H9 (cell line): ENCODE measurements at regions not wholly inside any gene's neighbourhood (a gene's known extent, or its start where the extent isn't known, plus 50 kb on each side); places are given as distances from the start of the nearest gene placed in this dataset.

Experiments used
- DNase-seq: peaks from one replicate; pipeline ENCODE4 v3.0.0-alpha.2; 2017
- H2AFZ ChIP-seq: one replicate; pipeline ENCODE4 v1.6.1; 2013; ENCODE audit warnings: mild to moderate bottlenecking, low read length, control low read depth, moderate library complexity
- H2AK5ac ChIP-seq: 2 replicates; pipeline ENCODE4 v1.6.1; 2013; ENCODE audit warnings: low read length, control low read depth, mixed read lengths; ENCODE audit not compliant: insufficient read length
- H2BK120ac ChIP-seq: one replicate; pipeline ENCODE4 v1.6.1; 2013; ENCODE audit warnings: low read depth, mild to moderate bottlenecking, low read length, control low read depth, inconsistent platforms; ENCODE audit not compliant: poor library complexity, severe bottlenecking
- H2BK12ac ChIP-seq: 2 replicates; pipeline ENCODE4 v1.6.1; 2013; ENCODE audit warnings: low read length, control low read depth, mixed read lengths, low read depth; ENCODE audit not compliant: insufficient read length
- H2BK15ac ChIP-seq: 2 replicates; pipeline ENCODE4 v1.6.1; 2013; ENCODE audit warnings: low read depth, low read length, control low read depth
- H2BK20ac ChIP-seq: one replicate; pipeline ENCODE4 v1.6.1; 2013; ENCODE audit warnings: low read depth, mild to moderate bottlenecking, low read length, control low read depth, inconsistent platforms; ENCODE audit not compliant: poor library complexity, severe bottlenecking
- H2BK5ac ChIP-seq: 2 replicates; pipeline ENCODE4 v1.6.1; 2013; ENCODE audit warnings: low read length, control low read depth, mixed read lengths; ENCODE audit not compliant: insufficient read length
- H3K14ac ChIP-seq: 2 replicates; pipeline ENCODE4 v1.6.1; 2013; ENCODE audit warnings: low read length, control low read depth; ENCODE audit not compliant: insufficient read depth
- H3K18ac ChIP-seq: 2 replicates; pipeline ENCODE4 v1.6.1; 2013; ENCODE audit warnings: low read depth, mild to moderate bottlenecking, mixed read lengths, low read length, control low read depth; ENCODE audit not compliant: insufficient read length
- H3K23ac ChIP-seq: 2 replicates; pipeline ENCODE4 v1.6.1; 2013; ENCODE audit warnings: low read length, control low read depth, mixed read lengths, low read depth; ENCODE audit not compliant: insufficient read length
- H3K23me2 ChIP-seq: 2 replicates; pipeline ENCODE4 v1.6.1; 2013; ENCODE audit warnings: low read depth, mild to moderate bottlenecking, mixed read lengths, low read length, control low read depth; ENCODE audit not compliant: insufficient read length, poor library complexity, severe bottlenecking
- H3K27ac ChIP-seq: 2 replicates; pipeline ENCODE4 v1.5.1; 2013; ENCODE audit warnings: low read length, control low read depth, mixed read lengths, low read depth; ENCODE audit not compliant: insufficient read length
- H3K27me3 ChIP-seq: 2 replicates; pipeline ENCODE4 v1.6.1; 2013; ENCODE audit warnings: low read length, control low read depth, inconsistent platforms; ENCODE audit not compliant: insufficient read depth
- H3K4ac ChIP-seq: 2 replicates; pipeline ENCODE4 v1.6.1; 2013; ENCODE audit warnings: low read depth, mild to moderate bottlenecking, control low read depth, inconsistent platforms, low read length, moderate library complexity
- H3K4me1 ChIP-seq: 2 replicates; pipeline ENCODE4 v1.6.1; 2013; ENCODE audit warnings: low read length, control low read depth, inconsistent platforms; ENCODE audit not compliant: insufficient read depth
- H3K4me2 ChIP-seq: 2 replicates; pipeline ENCODE4 v1.6.1; 2013; ENCODE audit warnings: low read length, control low read depth, mixed read lengths; ENCODE audit not compliant: insufficient read length, insufficient read depth
- H3K56ac ChIP-seq: 2 replicates; pipeline ENCODE4 v1.6.1; 2013; ENCODE audit warnings: low read depth, mild to moderate bottlenecking, mixed read lengths, low read length, control low read depth; ENCODE audit not compliant: insufficient read length
- H3K79me1 ChIP-seq: 2 replicates; pipeline ENCODE4 v1.6.1; 2013; ENCODE audit warnings: low read depth, mild to moderate bottlenecking, moderate library complexity, low read length, control low read depth, inconsistent platforms; ENCODE audit not compliant: insufficient read depth, poor library complexity, severe bottlenecking
- H3K79me2 ChIP-seq: 2 replicates; pipeline ENCODE4 v1.6.1; 2013; ENCODE audit warnings: low read length, control low read depth, inconsistent platforms; ENCODE audit not compliant: insufficient read depth
- H3K9ac ChIP-seq: 2 replicates; pipeline ENCODE4 v1.6.1; 2013; ENCODE audit warnings: low read length, control low read depth, mixed read lengths; ENCODE audit not compliant: insufficient read length; ENCODE audit errors: extremely low read depth
- H3K9me3 ChIP-seq: one replicate; pipeline ENCODE4 v1.6.1; 2013; ENCODE audit warnings: low read depth, low read length, inconsistent platforms; ENCODE audit not compliant: control insufficient read depth
- H3T11ph ChIP-seq: one replicate; pipeline ENCODE4 v1.6.1; 2013; ENCODE audit warnings: mild to moderate bottlenecking, low read length, control low read depth, inconsistent platforms
- H4K20me1 ChIP-seq: one replicate; pipeline ENCODE4 v1.6.1; 2013; ENCODE audit not compliant: control insufficient read depth, insufficient read length, insufficient read depth
- H4K5ac ChIP-seq: 2 replicates; pipeline ENCODE4 v1.6.1; 2013; ENCODE audit warnings: low read depth, mild to moderate bottlenecking, mixed read lengths, low read length, control low read depth; ENCODE audit not compliant: insufficient read length
- H4K8ac ChIP-seq: replicated peaks from 2 replicates; pipeline ENCODE4 v1.6.1; 2013; ENCODE audit warnings: low read length, control low read depth, mixed read lengths, low read depth; ENCODE audit not compliant: insufficient read length
- H4K91ac ChIP-seq: 2 replicates; pipeline ENCODE4 v1.6.1; 2013; ENCODE audit warnings: low read depth, mild to moderate bottlenecking, moderate library complexity, mixed read lengths, low read length, control low read depth; ENCODE audit not compliant: insufficient read length
- H3K27ac Mint-ChIP-seq, 3 experiments: 2 replicates in 2 of 3; 3 replicates in 1 of 3; pipeline ENCODE4 v1.8.0; 2020 to 2021; ENCODE audit warnings: mixed read lengths in 3 of 3, mild to moderate bottlenecking in 1 of 3, moderate library complexity in 1 of 3
- H3K27me3 Mint-ChIP-seq: 2 replicates; pipeline ENCODE4 v1.8.0; 2021; ENCODE audit warnings: low read depth, mild to moderate bottlenecking, moderate library complexity, mixed read lengths
- H3K36me3 Mint-ChIP-seq, 3 experiments: 2 replicates in 2 of 3; 3 replicates in 1 of 3; pipeline ENCODE4 v1.8.0; 2020 to 2021; ENCODE audit warnings: low read depth in 3 of 3, mixed read lengths in 3 of 3; ENCODE audit not compliant: insufficient read depth in 1 of 3
- H3K4me1 Mint-ChIP-seq, 2 experiments: 2 replicates each; pipeline ENCODE4 v1.8.0; 2020; ENCODE audit warnings: mixed read lengths in 2 of 2
- H3K4me3 Mint-ChIP-seq, 2 experiments: 2 replicates in 1 of 2; 3 replicates in 1 of 2; pipeline ENCODE4 v1.8.0; 2020 to 2021; ENCODE audit warnings: mild to moderate bottlenecking in 2 of 2, mixed read lengths in 2 of 2, moderate library complexity in 1 of 2
- H3K9me3 Mint-ChIP-seq, 2 experiments: 2 replicates in 1 of 2; 3 replicates in 1 of 2; pipeline ENCODE4 v1.8.0; 2020; ENCODE audit warnings: mild to moderate bottlenecking in 2 of 2, mixed read lengths in 2 of 2, moderate library complexity in 1 of 2
- WGBS: extraction: QIAGEN DNeasy Blood & Tissue Kit; methylation state at CpG from one replicate; pipeline ENCODE4 v1.1.7; 2013; ENCODE audit warnings: missing lambda C conversion rate, low lambda C conversion rate, mixed read lengths; ENCODE audit not compliant: insufficient read length; ENCODE audit errors: extremely low coverage; 5-methylcytosine and 5-hydroxymethylcytosine counted together
- TF ChIP-seq, protein P1 (sequence below): fragments of 200-600 bp; sonication (generic); conservative IDR thresholded peaks from 3 replicates; pipeline ENCODE4 v1.8.0; 2021; ENCODE audit warnings: antibody characterized with exemption, mild to moderate bottlenecking

DNA sequence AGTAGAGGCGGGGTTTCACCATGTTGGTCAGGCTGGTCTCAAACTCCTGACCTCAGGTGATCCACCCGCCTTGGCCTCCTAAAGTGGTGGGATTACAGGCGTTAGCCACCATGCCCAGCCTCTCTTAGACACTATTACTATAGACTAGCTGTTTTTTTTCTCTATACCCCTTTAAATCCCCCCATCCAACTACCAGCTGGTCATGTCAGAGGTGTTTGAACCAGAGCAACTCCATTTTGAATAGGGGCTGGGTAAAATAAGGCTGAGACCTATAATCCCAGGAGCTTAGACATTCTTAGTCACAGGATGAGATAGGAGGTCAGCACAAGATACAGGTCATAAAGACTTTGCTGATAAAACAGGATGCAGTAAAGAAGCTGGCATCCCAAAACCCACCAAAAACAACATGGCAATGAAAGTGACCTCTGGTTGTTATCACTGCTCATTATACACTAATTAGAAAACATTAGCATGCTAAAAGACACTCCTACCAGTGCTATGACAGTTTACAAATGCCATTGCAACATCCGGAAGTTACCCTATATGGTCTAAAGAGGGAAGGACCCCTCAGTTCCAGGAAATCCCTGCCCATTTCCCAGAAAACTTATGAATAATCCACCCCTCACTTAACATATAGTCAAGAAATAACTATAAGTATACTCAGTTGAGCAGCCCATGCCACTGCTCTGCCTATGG lies 57.8 kb upstream of the GPD1L start:
- no peaks in the 10 kb centered on the region for H3K9me3 ChIP-seq
- no peak overlapping the region for H2AFZ ChIP-seq

More for the DNA sequence above, 57.8 kb upstream of the GPD1L start:
- no CpG with 5 or more reads among the region's 4 CpGs for whole genome bisulfite sequencing
- Histone ChIP-seq H2BK5ac (no peak overlapping the region), H3T11ph (no peak overlapping the region), H4K91ac (no peak overlapping the region), H4K5ac (no peak overlapping the region), H2AK5ac (no peak overlapping the region), H2BK12ac (no peak overlapping the region), H3K27me3 (no peaks in the 10 kb centered on the region), H3K79me2 (no peaks in the 10 kb centered on the region), H3K4ac (no peak overlapping the region), H2BK120ac (no peak overlapping the region), H3K9ac (no peak overlapping the region), H2BK20ac (no peak overlapping the region), H3K27ac (no peak overlapping the region), H2BK15ac (no peak overlapping the region), H3K79me1 (no peaks in the 10 kb centered on the region), H4K8ac (no peak overlapping the region), H3K4me2 (no peak overlapping the region), H3K56ac (no peak overlapping the region), H3K18ac (no peak overlapping the region), H3K23ac (no peak overlapping the region), H3K4me1 (no peaks in the 10 kb centered on the region; the same call in 1 of the 2 replicates), H3K23me2 (no peaks in the 10 kb centered on the region), H3K14ac (no peak overlapping the region), H4K20me1 (no peaks in the 10 kb centered on the region)
- no peak for DNase-seq
- TF ChIP-seq, protein P1, sequence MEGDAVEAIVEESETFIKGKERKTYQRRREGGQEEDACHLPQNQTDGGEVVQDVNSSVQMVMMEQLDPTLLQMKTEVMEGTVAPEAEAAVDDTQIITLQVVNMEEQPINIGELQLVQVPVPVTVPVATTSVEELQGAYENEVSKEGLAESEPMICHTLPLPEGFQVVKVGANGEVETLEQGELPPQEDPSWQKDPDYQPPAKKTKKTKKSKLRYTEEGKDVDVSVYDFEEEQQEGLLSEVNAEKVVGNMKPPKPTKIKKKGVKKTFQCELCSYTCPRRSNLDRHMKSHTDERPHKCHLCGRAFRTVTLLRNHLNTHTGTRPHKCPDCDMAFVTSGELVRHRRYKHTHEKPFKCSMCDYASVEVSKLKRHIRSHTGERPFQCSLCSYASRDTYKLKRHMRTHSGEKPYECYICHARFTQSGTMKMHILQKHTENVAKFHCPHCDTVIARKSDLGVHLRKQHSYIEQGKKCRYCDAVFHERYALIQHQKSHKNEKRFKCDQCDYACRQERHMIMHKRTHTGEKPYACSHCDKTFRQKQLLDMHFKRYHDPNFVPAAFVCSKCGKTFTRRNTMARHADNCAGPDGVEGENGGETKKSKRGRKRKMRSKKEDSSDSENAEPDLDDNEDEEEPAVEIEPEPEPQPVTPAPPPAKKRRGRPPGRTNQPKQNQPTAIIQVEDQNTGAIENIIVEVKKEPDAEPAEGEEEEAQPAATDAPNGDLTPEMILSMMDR = no peak
- peaks cover 10 to 11% of the 10 kb centered on the region in 2 experiments for H3K4me1 Mint-ChIP-seq
- no peaks in the 10 kb centered on the region for H3K27me3 Mint-ChIP-seq
- no peak overlapping the region for H3K4me3 Mint-ChIP-seq
- peaks cover 0 to under 1% (median under 1%) of the 10 kb centered on the region in 3 experiments; a peak in 1 of 7 replicates for H3K36me3 Mint-ChIP-seq
- H3K9me3 Mint-ChIP-seq = peaks cover under 1 to 2% of the 10 kb centered on the region in 2 experiments; a peak in 3 of 5 replicates
- no peak overlapping the region for H3K27ac Mint-ChIP-seq
